Left cardiac atrium (tissue), 4 donors: ENCODE measurements at regions not wholly inside any gene's neighbourhood (a gene's known extent, or its start where the extent isn't known, plus 50 kb on each side); places are given as distances from the start of the nearest gene placed in this dataset.

Experiments
- ATAC-seq, 2 donors: fragments of 200-7000 bp; cut with Tn5 transposase; one replicate each; pipeline ENCODE4 v1.9.1; 2020; ENCODE audit warnings: mild to moderate bottlenecking in 2 of 2, moderate library complexity in 2 of 2
- DNase-seq: peaks from one replicate; pipeline ENCODE4 v3.0.0-alpha.2; 2020
- intact Hi-C, 2 donors: fragments of 100-400 bp; cut with DNase I; formaldehyde crosslinking; loops; one replicate each; pipeline versions ENCODE4 v1.14.1 to v1.15.1; 2022 to 2023
- donor health status: DM: no; HTN: yes; CAD: no.
- donor health status: DM: no; HTN: yes; CAD: no; lungs with severe emphysema.
- donor health status: DM: yes; HTN: yes; CAD: no.
- donor health status: Dilated cardiomyopathy.

DNA sequence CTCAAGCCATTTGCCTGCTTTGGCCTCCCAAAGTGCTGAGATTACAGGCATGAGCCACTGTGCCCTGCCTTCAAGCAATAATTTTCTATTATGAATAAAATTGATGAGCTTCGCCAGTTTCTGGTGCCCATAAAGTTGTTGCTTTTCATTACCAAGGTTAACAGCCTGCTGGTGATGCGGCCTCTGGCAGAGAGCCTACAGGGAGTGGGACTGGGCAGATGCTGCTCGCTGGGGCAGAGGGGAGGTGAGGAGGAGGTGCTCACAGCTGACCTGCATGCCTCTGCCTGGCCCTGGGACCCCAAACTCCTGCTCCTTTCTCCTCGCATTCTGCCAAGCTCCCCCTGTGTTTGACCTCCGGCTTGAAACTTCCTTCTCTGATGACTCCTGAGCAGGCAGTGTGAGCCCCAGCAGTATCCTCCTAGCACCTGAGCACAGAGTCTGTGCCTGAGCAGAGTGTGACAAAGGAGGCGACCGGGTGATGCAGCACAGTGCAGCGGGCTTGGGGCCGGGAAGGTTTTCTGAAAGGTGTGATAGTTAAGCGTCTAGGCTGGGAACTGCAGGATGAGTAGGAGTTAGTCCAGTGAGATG, 56.1 kb upstream of the B3GAT1 start:
- DNase-seq (no peak), ATAC-seq (no peak)
- intact Hi-C loops = no loop called here

DNA sequence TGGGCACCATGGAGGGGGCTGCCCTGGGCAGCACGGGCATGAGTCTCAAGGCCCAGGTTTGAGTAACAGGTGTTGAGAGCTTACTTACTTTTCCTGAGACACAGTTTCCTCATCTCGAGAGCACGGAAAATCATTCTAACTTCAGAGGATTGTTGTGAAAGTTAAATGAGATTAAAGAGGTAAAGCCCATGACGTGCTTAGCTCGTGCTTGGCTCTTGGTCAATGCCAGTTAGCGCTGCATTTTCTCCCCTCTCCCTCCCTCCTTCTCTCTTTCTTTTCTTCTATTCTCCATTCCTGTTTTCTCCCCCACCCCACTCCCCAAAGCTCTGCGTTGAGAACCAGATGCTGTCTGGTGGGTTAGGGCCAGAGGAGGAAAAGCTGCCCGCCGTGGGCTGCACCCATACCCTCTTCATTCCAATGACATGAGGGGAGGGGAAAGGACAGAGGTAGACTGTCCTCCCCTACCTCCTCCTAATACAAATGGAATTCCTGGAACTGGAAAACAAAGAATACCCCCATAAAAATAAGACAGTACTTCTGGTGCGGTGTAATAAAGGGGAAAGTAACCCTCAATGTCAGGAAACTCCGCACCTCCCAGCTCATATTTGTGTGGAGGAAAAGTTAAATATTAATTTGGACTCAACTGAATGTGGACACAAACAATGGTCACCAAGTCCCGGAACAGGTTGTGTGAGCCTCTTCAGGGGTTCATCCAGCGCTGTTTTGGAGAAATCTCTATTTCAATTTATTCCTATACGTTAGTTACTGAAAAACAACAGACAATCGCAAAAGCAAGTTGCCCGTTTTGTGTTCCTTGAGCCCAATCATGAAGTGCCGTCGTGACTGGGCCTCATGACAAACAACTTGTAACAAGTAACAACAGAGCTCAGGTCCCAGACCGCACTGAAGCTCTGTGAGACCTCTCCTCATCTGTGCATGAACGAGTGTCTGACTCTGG, 54.8 kb upstream of the B3GAT1 start:
- ATAC-seq (no peak), DNase-seq (no peak)
- intact Hi-C loops = no loop called here

DNA sequence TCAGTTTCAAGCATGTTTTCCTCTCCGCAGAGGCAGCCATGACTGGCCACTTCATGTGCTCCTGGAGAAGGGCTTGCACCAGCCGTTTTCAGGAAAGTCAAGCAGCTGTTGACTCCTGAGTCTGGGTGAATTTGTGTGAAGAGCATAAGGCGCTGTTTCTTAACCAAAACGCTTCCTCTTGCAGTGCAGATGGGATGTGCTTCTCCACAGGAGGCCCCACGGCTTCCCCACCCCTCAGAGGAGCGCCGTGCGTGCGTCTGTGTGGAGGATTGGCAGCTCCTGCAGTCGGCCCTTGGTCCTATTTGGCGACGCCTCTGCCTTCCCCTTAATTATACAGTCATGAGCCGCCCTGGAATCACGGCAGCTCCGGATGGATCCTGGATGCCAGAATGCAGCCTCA, 54.1 kb upstream of the B3GAT1 start:
- DNase-seq (no peak), ATAC-seq (no peak)
- intact Hi-C loops = no loop called here

DNA sequence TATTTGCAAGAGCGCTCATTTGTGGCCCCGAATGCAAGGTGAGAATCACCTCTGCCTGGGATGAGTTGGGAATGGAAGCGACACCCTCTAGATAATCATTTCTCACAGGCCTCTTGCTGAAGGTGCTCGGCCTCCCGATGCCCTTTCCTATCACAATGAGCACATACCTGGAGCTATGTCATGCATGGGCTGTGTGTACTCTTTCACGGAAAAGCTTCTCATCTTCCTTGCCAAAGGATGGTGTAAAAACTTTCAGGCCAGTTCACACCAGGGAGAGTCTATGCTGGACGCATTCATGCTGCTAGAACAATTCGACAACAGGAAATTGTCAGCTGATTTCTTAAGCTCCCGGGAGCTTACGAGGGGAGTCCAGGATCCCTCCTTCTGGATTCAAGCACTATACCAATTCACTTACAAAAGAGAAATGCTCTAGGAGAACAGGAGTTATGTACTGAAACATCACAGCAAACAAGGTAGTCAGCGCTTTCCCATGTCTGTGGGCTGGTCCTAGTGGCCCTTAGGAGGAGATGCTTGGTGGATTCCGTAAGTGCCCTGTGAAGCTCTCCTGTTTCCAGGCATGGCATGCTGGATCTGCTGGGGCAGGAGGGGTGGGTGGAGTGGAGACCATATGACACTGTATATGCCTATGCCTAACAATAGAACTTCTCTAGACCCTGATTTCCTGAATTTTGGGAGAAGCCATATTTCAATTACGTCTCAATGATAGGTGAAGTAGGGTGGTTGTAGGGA, 53.1 kb upstream of the B3GAT1 start:
- no peak for DNase-seq
- intact Hi-C loops = no loop called here
- no peak for ATAC-seq

DNA sequence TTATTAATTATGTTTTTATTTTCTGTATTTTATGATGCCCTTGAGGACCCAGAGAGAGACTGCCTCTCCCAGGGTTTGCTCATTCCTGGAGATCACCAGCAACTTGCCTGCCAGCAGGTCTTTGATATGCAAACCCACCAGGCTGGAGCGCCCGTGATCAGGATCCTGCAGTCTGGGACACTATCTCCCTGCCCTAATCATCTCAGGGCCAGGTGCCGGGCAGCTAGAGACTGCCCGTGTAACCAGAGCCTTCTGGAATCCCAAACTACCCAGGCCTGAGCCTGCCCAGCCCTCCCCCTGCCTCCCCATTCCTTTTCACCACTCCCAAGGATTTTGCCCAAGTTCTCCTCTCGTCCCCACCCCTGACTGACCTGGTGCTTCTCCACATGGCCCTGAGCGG, 52.2 kb upstream of the B3GAT1 start:
- intact Hi-C loops = no loop called here
- DNase-seq (no peak), ATAC-seq (no peak)

DNA sequence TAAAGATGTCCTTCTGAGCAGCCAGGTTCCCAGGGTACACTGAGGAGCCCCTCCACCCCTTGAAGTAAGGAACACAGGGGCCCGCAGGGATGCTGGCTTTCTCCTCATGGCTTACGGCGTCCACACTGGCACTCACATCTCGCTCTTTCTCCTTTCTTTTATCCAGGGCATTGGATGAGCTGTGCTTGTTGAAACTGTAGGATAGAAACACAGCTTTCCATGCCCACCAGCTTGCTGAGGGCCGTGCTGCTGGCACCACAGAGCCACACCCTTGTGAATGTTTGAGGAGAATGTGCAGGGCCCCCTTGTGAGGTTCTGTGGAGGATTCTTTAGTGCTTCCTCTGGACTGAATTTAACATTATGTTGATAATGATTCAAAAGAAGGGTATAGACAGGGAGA, 51.7 kb upstream of the B3GAT1 start:
- intact Hi-C loops = no loop called here
- ATAC-seq = no peak
- DNase-seq = no peak
